Body of pancreas (tissue), 4 donors: ENCODE measurements at regions not wholly inside any gene's neighbourhood (a gene's known extent, or its start where the extent isn't known, plus 50 kb on each side); places are given as distances from the start of the nearest gene placed in this dataset.

Experiments used
- CTCF ChIP-seq, 7 experiments: fragments of 450-650 bp in 4 of 7; fragments of 200-600 bp in 3 of 7; sonication (generic) in 3 of 7; IDR thresholded peaks; one replicate each; pipeline ENCODE4 v1.5.1; 2016 to 2019; ENCODE audit warnings: antibody characterized with exemption in 7 of 7
- POLR2A ChIP-seq, 3 donors: fragments of 450-650 bp; IDR thresholded peaks; one replicate each; pipeline ENCODE4 v1.6.1; 2016; ENCODE audit warnings: antibody characterized with exemption in 3 of 3, mild to moderate bottlenecking in 2 of 3

GRCh38 chr20:18906046-18906445 is 92.5 kb downstream of the SCP2D1 start:
- TF ChIP-seq CTCF (IDR thresholded peaks at IDR 0.05) (no peak), POLR2A (IDR thresholded peaks at IDR 0.05) (no peak)
